A549 (cell line): ENCODE measurements at regions not wholly inside any gene's neighbourhood (a gene's known extent, or its start where the extent isn't known, plus 50 kb on each side); places are given as distances from the start of the nearest gene placed in this dataset.

Source experiments
- CHD2 ChIP-seq: fragments of 150-350 bp; IDR thresholded peaks from 2 replicates; pipeline ENCODE4 v1.6.1; 2014; ENCODE audit warnings: low read length; ENCODE audit not compliant: partially characterized antibody
- ESRRA ChIP-seq: fragments of 150-350 bp; IDR thresholded peaks from 2 replicates; pipeline ENCODE4 v1.6.1; 2014; ENCODE audit warnings: mild to moderate bottlenecking, low read length, borderline replicate concordance
- HDAC2 ChIP-seq: fragments of 200-600 bp; sonication (generic); IDR thresholded peaks from 2 replicates; pipeline ENCODE4 v1.6.1; 2016
- MYC ChIP-seq: IDR thresholded peaks from 2 replicates; pipeline ENCODE4 v1.6.1; 2012; ENCODE audit warnings: mild to moderate bottlenecking, inconsistent platforms, low read length, improper control_type of control experiment, borderline replicate concordance
- POLR2A ChIP-seq: IDR thresholded peaks from 2 replicates; pipeline ENCODE4 v1.6.1; 2012; ENCODE audit warnings: mild to moderate bottlenecking, low read length
- RAD21 ChIP-seq, 2 experiments: fragments of >200 bp in 1 of 2; sonication (Bioruptor Twin) in 1 of 2; formaldehyde crosslinking in 1 of 2; IDR thresholded peaks in 1 of 2; conservative IDR thresholded peaks in 1 of 2; 2 replicates in 1 of 2; 3 replicates in 1 of 2; pipeline ENCODE4 v1.6.1; 2012 to 2018; ENCODE audit warnings: inconsistent platforms in 1 of 2
- TF ChIP-seq, protein P1 (sequence below): fragments of >200 bp; sonication (Bioruptor Twin); formaldehyde crosslinking; IDR thresholded peaks from 3 replicates; pipeline ENCODE4 v1.5.1; 2016

DNA sequence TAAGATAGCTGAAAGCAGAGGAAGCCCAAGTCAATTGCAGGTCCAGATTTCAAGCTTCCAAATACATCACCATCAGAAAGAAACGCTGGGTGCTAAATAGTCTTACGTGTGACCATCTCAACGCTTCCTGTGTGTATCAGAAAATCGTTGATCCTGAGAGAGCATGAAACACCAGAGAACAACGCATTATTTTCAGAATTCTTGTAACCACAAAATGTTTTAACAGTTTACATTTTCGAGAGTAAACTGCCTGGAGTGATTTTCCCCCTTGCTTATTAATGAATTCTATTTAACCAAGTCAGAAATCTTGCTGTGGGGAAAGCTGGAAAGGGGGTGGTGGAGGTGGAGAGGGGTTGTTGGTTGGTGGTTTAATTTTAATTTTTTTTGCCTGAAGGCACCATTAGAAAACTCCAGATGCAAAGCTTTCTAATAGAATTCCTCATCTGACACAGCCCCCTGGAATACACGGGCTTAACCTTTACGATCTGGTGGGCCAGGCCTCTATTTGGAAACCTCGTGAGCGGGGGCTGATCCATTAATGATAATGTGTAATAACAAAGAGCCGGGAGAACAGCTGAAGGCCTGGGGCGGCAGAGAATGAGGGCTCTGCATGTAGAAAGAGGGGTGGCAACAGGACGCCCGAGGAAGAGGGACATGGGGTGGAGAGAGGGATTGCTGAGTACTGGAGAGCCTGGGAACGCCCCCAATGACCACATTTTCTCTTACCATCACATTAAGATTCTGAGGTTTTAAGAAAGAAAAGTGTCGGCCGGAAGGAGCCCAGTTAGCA is 124.5 kb upstream of the NFIB start:
- no peak for TF ChIP-seq RAD21 (conservative IDR thresholded peaks at IDR 0.05 in 1 of 2, IDR thresholded peaks at IDR 0.05 in 1 of 2)
- TF ChIP-seq POLR2A, result no peak
- TF ChIP-seq, protein P1, sequence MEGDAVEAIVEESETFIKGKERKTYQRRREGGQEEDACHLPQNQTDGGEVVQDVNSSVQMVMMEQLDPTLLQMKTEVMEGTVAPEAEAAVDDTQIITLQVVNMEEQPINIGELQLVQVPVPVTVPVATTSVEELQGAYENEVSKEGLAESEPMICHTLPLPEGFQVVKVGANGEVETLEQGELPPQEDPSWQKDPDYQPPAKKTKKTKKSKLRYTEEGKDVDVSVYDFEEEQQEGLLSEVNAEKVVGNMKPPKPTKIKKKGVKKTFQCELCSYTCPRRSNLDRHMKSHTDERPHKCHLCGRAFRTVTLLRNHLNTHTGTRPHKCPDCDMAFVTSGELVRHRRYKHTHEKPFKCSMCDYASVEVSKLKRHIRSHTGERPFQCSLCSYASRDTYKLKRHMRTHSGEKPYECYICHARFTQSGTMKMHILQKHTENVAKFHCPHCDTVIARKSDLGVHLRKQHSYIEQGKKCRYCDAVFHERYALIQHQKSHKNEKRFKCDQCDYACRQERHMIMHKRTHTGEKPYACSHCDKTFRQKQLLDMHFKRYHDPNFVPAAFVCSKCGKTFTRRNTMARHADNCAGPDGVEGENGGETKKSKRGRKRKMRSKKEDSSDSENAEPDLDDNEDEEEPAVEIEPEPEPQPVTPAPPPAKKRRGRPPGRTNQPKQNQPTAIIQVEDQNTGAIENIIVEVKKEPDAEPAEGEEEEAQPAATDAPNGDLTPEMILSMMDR, result no peak
- no peak for TF ChIP-seq ESRRA
- TF ChIP-seq HDAC2, result no peak
- no peak for TF ChIP-seq MYC
- no peak for TF ChIP-seq CHD2
